ENCODE measurements at regions not wholly inside any gene's neighbourhood (a gene's known extent, or its start where the extent isn't known, plus 50 kb on each side); places are given as distances from the start of the nearest gene placed in this dataset.

GRCh38 chr16:59046335-59046734 is 312.2 kb upstream of the GOT2 start:
- ChIA-PET POLR2A (no interaction called here), CTCF (no interaction called here)
- no peak for TF ChIP-seq CTCF (IDR thresholded peaks at IDR 0.05; ENCODE audit: unreplicated experiment)

GRCh38 chr16:59045501-59045900 is 311.4 kb upstream of the GOT2 start:
- H3K36me3 Mint-ChIP-seq (ENCODE audit: insufficient read depth, unreplicated experiment) = no peaks in the 10 kb centered on the region
- peaks cover 8% of the 10 kb centered on the region for H3K9me3 Mint-ChIP-seq (ENCODE audit: unreplicated experiment)
- CTCF ChIA-PET = no interaction called here
- no peak overlapping the region for H3K27ac Mint-ChIP-seq (ENCODE audit: low read depth, unreplicated experiment)
- H3K4me3 Mint-ChIP-seq (ENCODE audit: unreplicated experiment) = no peak overlapping the region
- no TSS peak for BruUV-seq (replicated peaks)
- intact Hi-C loops (cut with micrococcal nuclease) = no loop called here
- H3K4me1 Mint-ChIP-seq (ENCODE audit: insufficient read depth, unreplicated experiment) = peaks cover 7% of the 10 kb centered on the region
- POLR2A ChIA-PET = no interaction called here
- peaks cover 11% of the 10 kb centered on the region for H3K27me3 Mint-ChIP-seq (ENCODE audit: insufficient read depth, unreplicated experiment)
- no peak for TF ChIP-seq CTCF (IDR thresholded peaks at IDR 0.05; ENCODE audit: unreplicated experiment)
- no peak for DNase-seq (ENCODE audit: unreplicated experiment)

More at GRCh38 chr16:59046335-59046734, 312.2 kb upstream of the GOT2 start:
- no peak overlapping the region for H3K4me3 Mint-ChIP-seq (ENCODE audit: unreplicated experiment)
- intact Hi-C loops (cut with micrococcal nuclease) = no loop called here
- no TSS peak for BruUV-seq (replicated peaks)
- H3K27me3 Mint-ChIP-seq (ENCODE audit: insufficient read depth, unreplicated experiment) = peaks cover 11% of the 10 kb centered on the region
- no peak overlapping the region for H3K27ac Mint-ChIP-seq (ENCODE audit: low read depth, unreplicated experiment)
- H3K36me3 Mint-ChIP-seq (ENCODE audit: insufficient read depth, unreplicated experiment) = no peaks in the 10 kb centered on the region
- peaks cover 8% of the 10 kb centered on the region for H3K9me3 Mint-ChIP-seq (ENCODE audit: unreplicated experiment)
- peaks cover 7% of the 10 kb centered on the region for H3K4me1 Mint-ChIP-seq (ENCODE audit: insufficient read depth, unreplicated experiment)
- DNase-seq (ENCODE audit: unreplicated experiment) = no peak

GRCh38 chr16:59044616-59045015 is 310.5 kb upstream of the GOT2 start:
- Mint-ChIP-seq H3K4me1 (ENCODE audit: insufficient read depth, unreplicated experiment) (peaks cover 7% of the 10 kb centered on the region), H3K27ac (ENCODE audit: low read depth, unreplicated experiment) (no peak overlapping the region), H3K9me3 (ENCODE audit: unreplicated experiment) (peaks cover 8% of the 10 kb centered on the region), H3K36me3 (ENCODE audit: insufficient read depth, unreplicated experiment) (no peaks in the 10 kb centered on the region), H3K4me3 (ENCODE audit: unreplicated experiment) (no peak overlapping the region), H3K27me3 (ENCODE audit: insufficient read depth, unreplicated experiment) (peaks cover 11% of the 10 kb centered on the region)
- no TSS peak for BruUV-seq (replicated peaks)
- intact Hi-C loops (cut with micrococcal nuclease) = no loop called here
- ChIA-PET CTCF (no interaction called here), POLR2A (no interaction called here)
- no peak for TF ChIP-seq CTCF (IDR thresholded peaks at IDR 0.05; ENCODE audit: unreplicated experiment)
- no peak for DNase-seq (ENCODE audit: unreplicated experiment)

- Mint-ChIP-seq H3K4me1 (ENCODE audit: insufficient read depth, unreplicated experiment) (peaks cover 7% of the 10 kb centered on the region), H3K27ac (ENCODE audit: low read depth, unreplicated experiment) (no peak overlapping the region), H3K36me3 (ENCODE audit: insufficient read depth, unreplicated experiment) (no peaks in the 10 kb centered on the region), H3K4me3 (ENCODE audit: unreplicated experiment) (no peak overlapping the region), H3K9me3 (ENCODE audit: unreplicated experiment) (peaks cover 8% of the 10 kb centered on the region), H3K27me3 (ENCODE audit: insufficient read depth, unreplicated experiment) (peaks cover 11% of the 10 kb centered on the region)
- ChIA-PET CTCF (interaction anchor here (0.5 kb wide), 1 partner anchor 368 kb away, joined by 3 read pairs; no protein-coding TSS in a partner anchor), POLR2A (no interaction called here)
- BruUV-seq (replicated peaks) = no TSS peak
- no peak for TF ChIP-seq CTCF (IDR thresholded peaks at IDR 0.05; ENCODE audit: unreplicated experiment)
- DNase-seq (ENCODE audit: unreplicated experiment) = no peak
- intact Hi-C loops (cut with micrococcal nuclease) = no loop called here
Measured at GRCh38 chr16:59042301-59042700, 308.2 kb upstream of the GOT2 start.
